ENCODE measurements at regions not wholly inside any gene's neighbourhood (a gene's known extent, or its start where the extent isn't known, plus 50 kb on each side); places are given as distances from the start of the nearest gene placed in this dataset.

DNA sequence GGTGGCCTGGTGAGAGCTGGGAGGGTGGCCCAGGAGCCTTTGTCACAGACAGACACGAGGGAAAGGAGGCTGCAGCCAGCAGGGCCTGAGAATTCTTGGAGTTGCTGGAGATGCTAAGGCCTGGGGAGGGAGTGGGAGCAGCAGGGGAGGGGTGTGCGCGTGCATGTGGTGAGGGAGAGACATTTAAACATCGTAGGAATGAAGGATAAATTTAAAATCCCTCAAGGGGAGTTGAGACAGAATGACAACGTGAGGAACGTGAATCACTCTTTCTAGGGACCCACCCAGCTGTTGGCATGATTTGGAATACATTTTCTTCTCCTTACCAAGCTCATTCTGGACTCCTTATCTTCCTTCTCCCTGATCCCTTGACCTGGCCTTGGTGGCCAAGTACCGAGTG lies 73.3 kb upstream of the CACNA1E start:
- TF ChIP-seq POLR2A (IDR thresholded peaks at IDR 0.05) (no peak), EP300 (IDR thresholded peaks at IDR 0.05; ENCODE audit: low read depth) (no peak)
- TF ChIP-seq, protein P1, sequence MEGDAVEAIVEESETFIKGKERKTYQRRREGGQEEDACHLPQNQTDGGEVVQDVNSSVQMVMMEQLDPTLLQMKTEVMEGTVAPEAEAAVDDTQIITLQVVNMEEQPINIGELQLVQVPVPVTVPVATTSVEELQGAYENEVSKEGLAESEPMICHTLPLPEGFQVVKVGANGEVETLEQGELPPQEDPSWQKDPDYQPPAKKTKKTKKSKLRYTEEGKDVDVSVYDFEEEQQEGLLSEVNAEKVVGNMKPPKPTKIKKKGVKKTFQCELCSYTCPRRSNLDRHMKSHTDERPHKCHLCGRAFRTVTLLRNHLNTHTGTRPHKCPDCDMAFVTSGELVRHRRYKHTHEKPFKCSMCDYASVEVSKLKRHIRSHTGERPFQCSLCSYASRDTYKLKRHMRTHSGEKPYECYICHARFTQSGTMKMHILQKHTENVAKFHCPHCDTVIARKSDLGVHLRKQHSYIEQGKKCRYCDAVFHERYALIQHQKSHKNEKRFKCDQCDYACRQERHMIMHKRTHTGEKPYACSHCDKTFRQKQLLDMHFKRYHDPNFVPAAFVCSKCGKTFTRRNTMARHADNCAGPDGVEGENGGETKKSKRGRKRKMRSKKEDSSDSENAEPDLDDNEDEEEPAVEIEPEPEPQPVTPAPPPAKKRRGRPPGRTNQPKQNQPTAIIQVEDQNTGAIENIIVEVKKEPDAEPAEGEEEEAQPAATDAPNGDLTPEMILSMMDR (IDR thresholded peaks at IDR 0.05): no peak
